Ovary (tissue), 7 donors: ENCODE measurements at regions not wholly inside any gene's neighbourhood (a gene's known extent, or its start where the extent isn't known, plus 50 kb on each side); places are given as distances from the start of the nearest gene placed in this dataset.

Source experiments
- DNase-seq, 5 donors: peaks; one replicate each; pipeline ENCODE4 v3.0.0-alpha.2; 2019 to 2020
- H3K27ac ChIP-seq, 2 donors: fragments of 200-600 bp; one replicate each; pipeline versions ENCODE4 v1.5.1 to v1.8.0; 2019 to 2022
- H3K27me3 ChIP-seq: fragments of 200-600 bp; one replicate; pipeline ENCODE4 v1.8.0; 2022
- H3K36me3 ChIP-seq: fragments of 200-600 bp; sonication (generic); one replicate; pipeline ENCODE4 v1.5.1; 2019
- H3K4me1 ChIP-seq: one replicate; pipeline ENCODE4 v1.8.1; 2013; ENCODE audit warnings: mild to moderate bottlenecking, moderate library complexity; ENCODE audit not compliant: insufficient read depth
- H3K4me3 ChIP-seq: fragments of 200-600 bp; sonication (generic); one replicate; pipeline ENCODE4 v1.5.1; 2017
- H3K9me3 ChIP-seq, 2 donors: fragments of 200-600 bp in 1 of 2; sonication (generic) in 1 of 2; one replicate each; pipeline versions ENCODE4 v1.5.1 to v1.8.1; 2013 to 2019; ENCODE audit warnings: mild to moderate bottlenecking in 1 of 2, moderate library complexity in 1 of 2
- CTCF ChIP-seq, 3 donors: fragments of 450-650 bp in 2 of 3; fragments of 200-600 bp in 1 of 3; IDR thresholded peaks; one replicate each; pipeline versions ENCODE4 v1.5.1 to v1.8.0; 2016 to 2022; ENCODE audit warnings: antibody characterized with exemption in 3 of 3, mild to moderate bottlenecking in 1 of 3
- EP300 ChIP-seq: sonication (generic); formaldehyde crosslinking; IDR thresholded peaks from one replicate; pipeline ENCODE4 v1.6.1; 2017; ENCODE audit warnings: antibody characterized with exemption
- POLR2A ChIP-seq: fragments of 450-650 bp; IDR thresholded peaks from one replicate; pipeline ENCODE4 v1.6.1; 2017; ENCODE audit warnings: antibody characterized with exemption, mild to moderate bottlenecking, moderate library complexity
- WGBS, 3 donors: extraction: QIAGEN DNeasy Blood & Tissue Kit in 1 of 3; methylation state at CpG; one replicate each; pipeline versions ENCODE4 v1.1.5 to v1.1.7; 2013 to 2017; 5-methylcytosine and 5-hydroxymethylcytosine counted together
- intact Hi-C, 4 donors: fragments of 100-400 bp; cut with DNase I; formaldehyde crosslinking; loops; one replicate each; pipeline versions ENCODE4 v1.11.0 to v1.15.1; 2022 to 2023
- donor health status: DM: no; HTN: no; CAD: no; lungs with moderate emphysema.
- donor health status: DM: no; HTN: no; CAD: no.
- donor health status: Bipolar disorder and iron deficiency.
- donor health status: DM: no; HTN: no; CAD: no.
- donor health status: DM: yes; HTN: yes; CAD: no.

- intact Hi-C loops, result no loop called here
- Histone ChIP-seq H3K4me1 (no peaks in the 10 kb centered on the region), H3K4me3 (no peak overlapping the region), H3K27me3 (no peaks in the 10 kb centered on the region), H3K36me3 (no peaks in the 10 kb centered on the region), H3K9me3 (no peaks in the 10 kb centered on the region), H3K27ac (no peak overlapping the region)
- 44 to 59% (median 53%) methylated on average over 2 of the region's 2 CpGs for WGBS, 3 donors
- no peak for DNase-seq
- TF ChIP-seq CTCF (IDR thresholded peaks at IDR 0.05) (no peak), EP300 (no peak), POLR2A (no peak)
Measured at GRCh38 chr1:60678802-60679201, 403.6 kb upstream of the NFIA start.

GRCh38 chr1:60678391-60678790 lies 404.0 kb upstream of the NFIA start:
- WGBS, 3 donors, result 39 to 52% (median 44%) methylated on average over 3 of the region's 3 CpGs
- TF ChIP-seq EP300, result no peak
- no peak for TF ChIP-seq POLR2A
- TF ChIP-seq CTCF (IDR thresholded peaks at IDR 0.05), result no peak
- intact Hi-C loops, result no loop called here

GRCh38 chr1:60672449-60672848 lies 409.9 kb upstream of the NFIA start:
- H3K27ac ChIP-seq, result no peak overlapping the region
- no peak for TF ChIP-seq EP300
- TF ChIP-seq CTCF (IDR thresholded peaks at IDR 0.05), result no peak
- no peak for TF ChIP-seq POLR2A
- H3K4me1 ChIP-seq, result no peaks in the 10 kb centered on the region
- no peaks in the 10 kb centered on the region for H3K9me3 ChIP-seq
- H3K4me3 ChIP-seq, result no peak overlapping the region
- H3K27me3 ChIP-seq, result no peaks in the 10 kb centered on the region
- no peaks in the 10 kb centered on the region for H3K36me3 ChIP-seq
- WGBS, 3 donors, result 91 to 94% (median 94%) methylated on average over 2 of the region's 2 CpGs
- intact Hi-C loops, result no loop called here
- no peak for DNase-seq

More at GRCh38 chr1:60678391-60678790, 404.0 kb upstream of the NFIA start:
- Histone ChIP-seq H3K9me3 (no peaks in the 10 kb centered on the region), H3K4me3 (no peak overlapping the region), H3K36me3 (no peaks in the 10 kb centered on the region), H3K27me3 (no peaks in the 10 kb centered on the region), H3K27ac (no peak overlapping the region), H3K4me1 (no peaks in the 10 kb centered on the region)
- DNase-seq, result no peak

- Histone ChIP-seq H3K36me3 (no peaks in the 10 kb centered on the region), H3K27ac (no peak overlapping the region), H3K4me1 (no peaks in the 10 kb centered on the region), H3K4me3 (no peak overlapping the region), H3K9me3 (no peaks in the 10 kb centered on the region), H3K27me3 (no peaks in the 10 kb centered on the region)
- no peak for DNase-seq
- WGBS, 3 donors, result 83 to 86% (median 85%) methylated on average over 4 of the region's 4 CpGs
- TF ChIP-seq CTCF (IDR thresholded peaks at IDR 0.05), result no peak
- no peak for TF ChIP-seq POLR2A
- no peak for TF ChIP-seq EP300
- intact Hi-C loops, result no loop called here
Measured at GRCh38 chr1:60670302-60670701, 412.1 kb upstream of the NFIA start.

- no peak for DNase-seq
- TF ChIP-seq EP300 (no peak), CTCF (IDR thresholded peaks at IDR 0.05) (no peak), POLR2A (no peak)
Measured at GRCh38 chr1:60668585-60668984, 413.8 kb upstream of the NFIA start.

More at GRCh38 chr1:60668585-60668984, 413.8 kb upstream of the NFIA start:
- H3K27me3 ChIP-seq, result no peaks in the 10 kb centered on the region
- 77 to 86% (median 78%) methylated on average over 8 of the region's 8 CpGs for WGBS, 3 donors
- no peak overlapping the region for H3K4me3 ChIP-seq
- no peaks in the 10 kb centered on the region for H3K4me1 ChIP-seq
- H3K27ac ChIP-seq, result no peak overlapping the region
- intact Hi-C loops, result no loop called here
- H3K36me3 ChIP-seq, result no peaks in the 10 kb centered on the region
- no peaks in the 10 kb centered on the region for H3K9me3 ChIP-seq
